ENCODE measurements at regions not wholly inside any gene's neighbourhood (a gene's known extent, or its start where the extent isn't known, plus 50 kb on each side); places are given as distances from the start of the nearest gene placed in this dataset.
A peak's percentile ranks its signal among the peaks of the same experiment; 100 is the strongest.

GRCh38 chr12:94762943-94763342 lies 112.6 kb upstream of the TMCC3 start:
- H3K27ac ChIP-seq (ENCODE audit: low read length): no peak overlapping the region; the same call in 1 of the 2 replicates

GRCh38 chr12:94762259-94762942 lies 112.0 kb upstream of the TMCC3 start:
- no peak overlapping the region for H3K9ac ChIP-seq (ENCODE audit: low read length)

More at GRCh38 chr12:94762943-94763342, 112.6 kb upstream of the TMCC3 start:
- Histone ChIP-seq H3K79me2 (ENCODE audit: low read length) (peaks cover 11% of the 10 kb centered on the region), H3K9ac (ENCODE audit: low read length) (no peak overlapping the region), H3K4me1 (ENCODE audit: low read length) (peaks cover 22% of the 10 kb centered on the region), H3F3A (ENCODE audit: insufficient read depth, low read length) (peaks cover 7% of the 10 kb centered on the region; the same call in 1 of the 2 replicates), H3K9me2 (replicated peaks; ENCODE audit: insufficient read depth, low read length) (no peaks in the 10 kb centered on the region), H3K36me3 (replicated peaks; ENCODE audit: insufficient read depth, low read length) (no peaks in the 10 kb centered on the region), H3K27me3 (replicated peaks; ENCODE audit: insufficient read depth, low read length) (no peaks in the 10 kb centered on the region), H3K4me2 (ENCODE audit: low read depth, low read length) (peak overlapping the region; percentile 74; the same call in 1 of the 2 replicates), H2AFZ (ENCODE audit: low read length) (no peak overlapping the region), H3K4me3 (ENCODE audit: low read length) (0 out of 2 replicates have a peak overlapping the region, but pooled peaks have one; percentile 6), H3K9me3 (replicated peaks; ENCODE audit: insufficient read depth, low read length) (no peaks in the 10 kb centered on the region), H4K20me1 (ENCODE audit: insufficient read depth, low read length) (no peaks in the 10 kb centered on the region)
- DNase-seq: no peak
- TF ChIP-seq EZH2 (optimal IDR thresholded peaks at IDR 0.05; ENCODE audit: low read depth, low read length): no peak

GRCh38 chr12:94761559-94761958 lies 111.2 kb upstream of the TMCC3 start:
- no peak for DNase-seq

More at GRCh38 chr12:94762259-94762942, 112.0 kb upstream of the TMCC3 start:
- peaks cover 11% of the 10 kb centered on the region for H3K79me2 ChIP-seq (ENCODE audit: low read length)
- peak overlapping the region; percentile 74 for H3K4me2 ChIP-seq (ENCODE audit: low read depth, low read length)
- no peaks in the 10 kb centered on the region for H3K36me3 ChIP-seq (replicated peaks; ENCODE audit: insufficient read depth, low read length)
- H4K20me1 ChIP-seq (ENCODE audit: insufficient read depth, low read length): no peaks in the 10 kb centered on the region
- peaks cover 7% of the 10 kb centered on the region; the same call in 1 of the 2 replicates for H3F3A ChIP-seq (ENCODE audit: insufficient read depth, low read length)
- H3K4me3 ChIP-seq (ENCODE audit: low read length): peak overlapping the region; percentile 6; the same call in 1 of the 2 replicates
- H3K4me1 ChIP-seq (ENCODE audit: low read length): peaks cover 22% of the 10 kb centered on the region
- no peaks in the 10 kb centered on the region for H3K27me3 ChIP-seq (replicated peaks; ENCODE audit: insufficient read depth, low read length)
- H2AFZ ChIP-seq (ENCODE audit: low read length): no peak overlapping the region
- DNase-seq: peak; percentile 80
- H3K9me3 ChIP-seq (replicated peaks; ENCODE audit: insufficient read depth, low read length): no peaks in the 10 kb centered on the region
- no peaks in the 10 kb centered on the region for H3K9me2 ChIP-seq (replicated peaks; ENCODE audit: insufficient read depth, low read length)
- TF ChIP-seq EZH2 (optimal IDR thresholded peaks at IDR 0.05; ENCODE audit: low read depth, low read length) (no peak), EZH2phosphoT487 (IDR thresholded peaks at IDR 0.05; ENCODE audit: low read length) (no peak), CTCF (IDR thresholded peaks at IDR 0.05; ENCODE audit: low read length) (no peak)
- H3K27ac ChIP-seq (ENCODE audit: low read length): peak overlapping the region; percentile 21; the same call in 1 of the 2 replicates

More at GRCh38 chr12:94761559-94761958, 111.2 kb upstream of the TMCC3 start:
- Histone ChIP-seq H3K79me2 (ENCODE audit: low read length) (peaks cover 11% of the 10 kb centered on the region), H4K20me1 (ENCODE audit: insufficient read depth, low read length) (no peaks in the 10 kb centered on the region), H2AFZ (ENCODE audit: low read length) (no peak overlapping the region), H3F3A (ENCODE audit: insufficient read depth, low read length) (peaks cover 7% of the 10 kb centered on the region; the same call in 1 of the 2 replicates), H3K4me1 (ENCODE audit: low read length) (peaks cover 22% of the 10 kb centered on the region), H3K9me3 (replicated peaks; ENCODE audit: insufficient read depth, low read length) (no peaks in the 10 kb centered on the region), H3K4me3 (ENCODE audit: low read length) (no peak overlapping the region), H3K27ac (ENCODE audit: low read length) (no peak overlapping the region), H3K4me2 (ENCODE audit: low read depth, low read length) (no peak overlapping the region), H3K36me3 (replicated peaks; ENCODE audit: insufficient read depth, low read length) (no peaks in the 10 kb centered on the region), H3K27me3 (replicated peaks; ENCODE audit: insufficient read depth, low read length) (no peaks in the 10 kb centered on the region), H3K9ac (ENCODE audit: low read length) (no peak overlapping the region), H3K9me2 (replicated peaks; ENCODE audit: insufficient read depth, low read length) (no peaks in the 10 kb centered on the region)
- TF ChIP-seq EZH2phosphoT487 (IDR thresholded peaks at IDR 0.05; ENCODE audit: low read length) (no peak), EZH2 (optimal IDR thresholded peaks at IDR 0.05; ENCODE audit: low read depth, low read length) (no peak), CTCF (IDR thresholded peaks at IDR 0.05; ENCODE audit: low read length) (no peak)
